B cell (primary cell): ENCODE measurements at regions not wholly inside any gene's neighbourhood (a gene's known extent, or its start where the extent isn't known, plus 50 kb on each side); places are given as distances from the start of the nearest gene placed in this dataset.

ENCODE experiments used
- ATAC-seq: fragments of 200-7000 bp; cut with Tn5 transposase; one replicate; pipeline ENCODE4 v1.10.0; 2021; ENCODE audit warnings: low read depth, mild to moderate bottlenecking, moderate number of reproducible peaks, moderate library complexity
- CTCF ChIA-PET: fragments of 350-600 bp; sonication (Branson Sonifier 250); formaldehyde crosslinking; loops from one replicate; lab custom pipeline; 2021; ENCODE audit warnings: antibody characterized with exemption, inconsistent platforms; lab: Charles Lee
- POLR2A ChIA-PET: fragments of 350-600 bp; sonication (Branson Sonifier 250); formaldehyde crosslinking; loops from one replicate; lab custom pipeline; 2021; ENCODE audit warnings: antibody characterized with exemption; lab: Charles Lee
- DNase-seq: peaks from one replicate; pipeline ENCODE4 v3.0.0; 2013
- H2AFZ ChIP-seq: 2 replicates; pipeline ENCODE4 v1.6.1; 2012; ENCODE audit warnings: mild to moderate bottlenecking, low read depth, low read length; ENCODE audit not compliant: insufficient read depth, poor library complexity, severe bottlenecking
- H3K27ac ChIP-seq, 2 donors: 1 replicate in 1 of 2; 2 replicates in 1 of 2; pipeline ENCODE4 v1.5.1; 2012 to 2013; ENCODE audit warnings: low read length in 2 of 2, mild to moderate bottlenecking in 2 of 2, moderate library complexity in 1 of 2
- H3K27me3 ChIP-seq, 4 experiments: fragments of 200-600 bp in 1 of 4; sonication (generic) in 1 of 4; replicated peaks in 1 of 4; 1 replicate in 2 of 4; 2 replicates in 2 of 4; pipeline versions ENCODE4 v1.6.1 to v1.7.0; 2013 to 2016; ENCODE audit warnings: low read length in 3 of 4, mild to moderate bottlenecking in 2 of 4, mixed read lengths in 1 of 4, moderate library complexity in 1 of 4; ENCODE audit not compliant: insufficient read depth in 4 of 4, control insufficient read depth in 3 of 4; ENCODE audit errors: control extremely low read depth in 1 of 4
- H3K36me3 ChIP-seq, 2 experiments: replicated peaks in 1 of 2; 1 replicate in 1 of 2; 2 replicates in 1 of 2; pipeline versions ENCODE4 v1.6.1 to v1.7.1; 2013; ENCODE audit warnings: low read length in 1 of 2; ENCODE audit not compliant: insufficient read depth in 2 of 2, control insufficient read depth in 1 of 2; ENCODE audit errors: control extremely low read depth in 1 of 2, extremely low read depth in 1 of 2
- H3K4me1 ChIP-seq, 2 donors: fragments of 200-600 bp in 1 of 2; sonication (generic) in 1 of 2; 1 replicate in 1 of 2; 2 replicates in 1 of 2; pipeline versions ENCODE4 v1.5.1 to v1.6.1; 2013 to 2017; ENCODE audit warnings: low read length in 2 of 2; ENCODE audit not compliant: control insufficient read depth in 2 of 2, insufficient read depth in 2 of 2
- H3K4me2 ChIP-seq: replicated peaks from 2 replicates; pipeline ENCODE3; 2012; ENCODE audit warnings: mild to moderate bottlenecking, low read depth, low read length; ENCODE audit not compliant: poor library complexity, severe bottlenecking
- H3K4me3 ChIP-seq, 5 experiments: fragments of 200-600 bp in 1 of 5; sonication (generic) in 1 of 5; 1 replicate in 3 of 5; 2 replicates in 2 of 5; pipeline versions ENCODE4 v1.5.1 to v1.7.0; 2011 to 2016; ENCODE audit warnings: low read length in 4 of 5, mild to moderate bottlenecking in 4 of 5, low read depth in 2 of 5, control low read depth in 1 of 5, moderate library complexity in 1 of 5; ENCODE audit not compliant: insufficient read depth in 1 of 5; ENCODE audit errors: control extremely low read depth in 1 of 5, extremely low read depth in 1 of 5
- H3K79me2 ChIP-seq: fragments of 200-600 bp; sonication (generic); one replicate; pipeline ENCODE4 v1.6.0; 2016; ENCODE audit warnings: low read length; ENCODE audit not compliant: control insufficient read depth, insufficient read depth
- H3K9ac ChIP-seq: fragments of 200-600 bp; sonication (generic); 2 replicates; pipeline ENCODE4 v1.6.1; 2017; ENCODE audit warnings: mild to moderate bottlenecking, low read length, moderate library complexity
- H3K9me3 ChIP-seq, 3 donors: one replicate each; pipeline versions ENCODE4 v1.6.1 to v1.7.1; 2013; ENCODE audit warnings: low read length in 2 of 3; ENCODE audit not compliant: control insufficient read depth in 2 of 3, insufficient read depth in 1 of 3; ENCODE audit errors: control extremely low read depth in 1 of 3
- H4K20me1 ChIP-seq: 2 replicates; pipeline ENCODE4 v1.6.0; 2012; ENCODE audit warnings: mild to moderate bottlenecking, low read length; ENCODE audit not compliant: insufficient read depth, control insufficient read depth, poor library complexity, severe bottlenecking
- H3K27ac Mint-ChIP-seq: one replicate; pipeline ENCODE4 v1.8.0; 2021; ENCODE audit warnings: mixed read lengths
- H3K27me3 Mint-ChIP-seq: one replicate; pipeline ENCODE4 v1.8.0; 2021; ENCODE audit warnings: mixed read lengths
- H3K4me1 Mint-ChIP-seq: one replicate; pipeline ENCODE4 v1.8.0; 2021; ENCODE audit warnings: mixed read lengths
- H3K4me3 Mint-ChIP-seq: one replicate; pipeline ENCODE4 v1.8.0; 2021; ENCODE audit warnings: mixed read lengths
- H3K9me3 Mint-ChIP-seq: one replicate; pipeline ENCODE4 v1.8.0; 2022; ENCODE audit warnings: mixed read lengths; ENCODE audit not compliant: insufficient read depth
- EZH2 ChIP-seq: IDR thresholded peaks from 2 replicates; pipeline ENCODE4 v1.6.1; 2012; ENCODE audit warnings: borderline replicate concordance, low read depth, mild to moderate bottlenecking, moderate library complexity, low read length; ENCODE audit not compliant: insufficient read depth, poor library complexity, severe bottlenecking
- WGBS: methylation state at CpG from one replicate; pipeline ENCODE4 v1.1.5; 2013; ENCODE audit warnings: missing lambda C conversion rate; ENCODE audit not compliant: insufficient coverage; 5-methylcytosine and 5-hydroxymethylcytosine counted together
- intact Hi-C: fragments of 100-400 bp; cut with micrococcal nuclease; formaldehyde crosslinking; loops from one replicate; pipeline ENCODE4 v1.10.0; 2022
- TF ChIP-seq, protein P1 (sequence below): fragments of 200-600 bp; IDR thresholded peaks from one replicate; pipeline ENCODE4 v1.8.0; 2022; ENCODE audit warnings: antibody characterized with exemption, mild to moderate bottlenecking

DNA sequence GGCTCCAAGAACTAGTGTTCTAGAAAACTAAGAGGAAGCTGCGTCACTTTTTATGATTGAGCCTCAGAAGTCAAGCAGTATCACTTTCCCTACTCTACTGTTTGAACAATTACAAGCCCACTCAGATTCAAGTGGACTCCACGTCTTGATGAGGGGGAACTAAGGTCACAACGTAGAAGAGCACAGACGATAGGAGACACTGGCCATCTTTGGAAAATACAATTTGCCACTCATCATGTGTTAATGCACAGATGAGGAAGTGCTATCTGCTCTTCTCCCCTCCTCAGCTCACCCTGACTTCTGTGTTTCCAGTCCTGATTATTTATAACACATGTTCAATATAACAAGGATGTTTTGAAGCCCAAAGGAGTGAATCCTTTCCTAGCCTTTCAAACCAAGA lies 76.1 kb upstream of the CYP1B1 start:
- Histone ChIP-seq H3K9ac (no peak overlapping the region), H3K4me3 (no peak overlapping the region), H3K27me3 (peaks cover 0 to 3% (median 0%) of the 10 kb centered on the region in 4 experiments), H3K4me1 (no peaks in the 10 kb centered on the region), H3K27ac (no peak overlapping the region), H2AFZ (no peak overlapping the region), H3K79me2 (no peaks in the 10 kb centered on the region), H3K36me3 (no peaks in the 10 kb centered on the region), H4K20me1 (no peaks in the 10 kb centered on the region), H3K9me3 (no peaks in the 10 kb centered on the region), H3K4me2 (no peak overlapping the region)
- Mint-ChIP-seq H3K27me3 (peaks cover 25% of the 10 kb centered on the region), H3K27ac (no peak overlapping the region), H3K4me3 (no peak overlapping the region), H3K4me1 (no peaks in the 10 kb centered on the region), H3K9me3 (no peaks in the 10 kb centered on the region)
- ChIA-PET POLR2A (no interaction called here), CTCF (no interaction called here)
- DNase-seq, result no peak
- WGBS, result 92% methylated on average over 2 of the region's 4 CpGs
- no peak for ATAC-seq
- no peak for TF ChIP-seq EZH2
- TF ChIP-seq, protein P1, sequence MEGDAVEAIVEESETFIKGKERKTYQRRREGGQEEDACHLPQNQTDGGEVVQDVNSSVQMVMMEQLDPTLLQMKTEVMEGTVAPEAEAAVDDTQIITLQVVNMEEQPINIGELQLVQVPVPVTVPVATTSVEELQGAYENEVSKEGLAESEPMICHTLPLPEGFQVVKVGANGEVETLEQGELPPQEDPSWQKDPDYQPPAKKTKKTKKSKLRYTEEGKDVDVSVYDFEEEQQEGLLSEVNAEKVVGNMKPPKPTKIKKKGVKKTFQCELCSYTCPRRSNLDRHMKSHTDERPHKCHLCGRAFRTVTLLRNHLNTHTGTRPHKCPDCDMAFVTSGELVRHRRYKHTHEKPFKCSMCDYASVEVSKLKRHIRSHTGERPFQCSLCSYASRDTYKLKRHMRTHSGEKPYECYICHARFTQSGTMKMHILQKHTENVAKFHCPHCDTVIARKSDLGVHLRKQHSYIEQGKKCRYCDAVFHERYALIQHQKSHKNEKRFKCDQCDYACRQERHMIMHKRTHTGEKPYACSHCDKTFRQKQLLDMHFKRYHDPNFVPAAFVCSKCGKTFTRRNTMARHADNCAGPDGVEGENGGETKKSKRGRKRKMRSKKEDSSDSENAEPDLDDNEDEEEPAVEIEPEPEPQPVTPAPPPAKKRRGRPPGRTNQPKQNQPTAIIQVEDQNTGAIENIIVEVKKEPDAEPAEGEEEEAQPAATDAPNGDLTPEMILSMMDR, result no peak
- intact Hi-C loops, result no loop called here

DNA sequence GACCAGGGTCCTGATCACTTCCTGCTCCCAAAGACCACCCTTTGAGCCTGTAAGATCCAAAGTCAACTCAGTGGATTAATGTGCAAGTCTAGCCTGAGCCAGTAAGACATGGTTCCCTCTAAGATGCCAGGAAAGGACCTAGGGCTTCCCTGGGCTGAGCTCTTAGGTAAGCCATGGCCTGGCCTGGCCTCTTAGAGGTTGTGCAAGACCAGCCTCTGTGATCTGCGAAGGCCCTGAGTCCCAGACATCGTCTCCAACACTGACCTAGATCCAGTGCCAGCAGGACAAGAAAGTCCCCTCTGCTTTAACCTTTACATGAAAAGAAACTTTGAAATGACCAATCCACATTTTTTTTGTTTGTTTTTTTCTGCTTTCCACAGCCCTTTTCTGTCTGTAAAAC lies 73.6 kb upstream of the CYP1B1 start:
- ATAC-seq, result no peak
- Histone ChIP-seq H3K27me3 (no peaks in the 10 kb centered on the region), H3K4me1 (no peaks in the 10 kb centered on the region), H3K4me3 (no peak overlapping the region), H3K27ac (no peak overlapping the region), H3K9ac (no peak overlapping the region), H2AFZ (no peak overlapping the region), H3K9me3 (no peaks in the 10 kb centered on the region), H3K36me3 (no peaks in the 10 kb centered on the region), H3K4me2 (no peak overlapping the region), H4K20me1 (no peaks in the 10 kb centered on the region), H3K79me2 (no peaks in the 10 kb centered on the region)
- H3K9me3 Mint-ChIP-seq, result no peaks in the 10 kb centered on the region
- no peak overlapping the region for H3K27ac Mint-ChIP-seq
- no peak for DNase-seq
- intact Hi-C loops, result no loop called here
- ChIA-PET POLR2A (no interaction called here), CTCF (no interaction called here)
- 90% methylated on average over 2 of the region's 2 CpGs for WGBS
- H3K4me1 Mint-ChIP-seq, result no peaks in the 10 kb centered on the region
- no peak for TF ChIP-seq EZH2
- TF ChIP-seq, protein P1, result no peak
- no peak overlapping the region for H3K4me3 Mint-ChIP-seq
- peaks cover 21% of the 10 kb centered on the region for H3K27me3 Mint-ChIP-seq
